Activated T-helper 1 cell treated with anti-CD3 and anti-CD28 coated beads, Interleukin-12 subunit alpha, Interleukin-12 subunit beta, Interleukin-2, Interleukin-4 antibody, amounts not matched to agents 30 ng/mL and 10 ng/mL and 1 ng/mL, durations not matched to agents 14 hours and 24 hours and 36 hours (primary cell): ENCODE measurements at regions not wholly inside any gene's neighbourhood (a gene's known extent, or its start where the extent isn't known, plus 50 kb on each side); places are given as distances from the start of the nearest gene placed in this dataset.

ENCODE experiments used
- DNase-seq: peaks from one replicate; pipeline ENCODE4 v3.0.0; 2021; ENCODE audit warnings: low spot score
- H3K27ac Mint-ChIP-seq: one replicate; pipeline ENCODE4 v1.8.0; 2021; ENCODE audit warnings: mild to moderate bottlenecking, mixed read lengths
- H3K27me3 Mint-ChIP-seq: one replicate; pipeline ENCODE4 v1.8.0; 2022; ENCODE audit warnings: mild to moderate bottlenecking, moderate library complexity, mixed read lengths; ENCODE audit not compliant: insufficient read depth
- H3K36me3 Mint-ChIP-seq: one replicate; pipeline ENCODE4 v1.8.0; 2021; ENCODE audit warnings: low read depth, mixed read lengths
- H3K4me1 Mint-ChIP-seq: one replicate; pipeline ENCODE4 v1.8.0; 2021; ENCODE audit warnings: low read depth, mixed read lengths
- H3K4me3 Mint-ChIP-seq: one replicate; pipeline ENCODE4 v1.8.0; 2021; ENCODE audit warnings: mild to moderate bottlenecking, moderate library complexity, mixed read lengths
- H3K9me3 Mint-ChIP-seq: one replicate; pipeline ENCODE4 v1.8.0; 2021; ENCODE audit warnings: mixed read lengths
- intact Hi-C: fragments of 100-400 bp; cut with micrococcal nuclease; formaldehyde crosslinking; loops from one replicate; pipeline ENCODE4 v1.15.1; 2024

DNA sequence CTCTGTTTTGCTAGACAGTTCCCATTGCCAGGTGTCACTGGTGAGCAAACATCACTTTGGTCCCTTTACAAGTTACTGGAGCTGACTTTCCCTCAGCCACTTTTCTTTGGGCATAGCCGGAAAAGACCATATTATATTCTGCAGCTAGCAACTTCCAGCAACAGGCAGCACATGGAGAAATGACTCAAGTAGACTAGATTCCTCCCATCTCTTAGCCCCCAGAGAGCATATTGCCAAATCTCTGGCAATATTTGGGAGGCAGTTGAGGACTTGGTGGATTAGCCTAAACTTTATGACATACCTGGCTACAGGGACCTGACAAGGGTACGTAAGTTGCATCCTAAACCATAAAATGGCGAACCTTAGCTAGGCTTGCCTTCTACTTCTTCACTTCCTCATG is 204.7 kb upstream of the MPDZ start:
- H3K9me3 Mint-ChIP-seq = peaks cover 14% of the 10 kb centered on the region
- H3K4me1 Mint-ChIP-seq = no peaks in the 10 kb centered on the region
- intact Hi-C loops = no loop called here
- no peak for DNase-seq
- no peaks in the 10 kb centered on the region for H3K27me3 Mint-ChIP-seq
- H3K4me3 Mint-ChIP-seq = no peak overlapping the region
- no peak overlapping the region for H3K27ac Mint-ChIP-seq
- no peaks in the 10 kb centered on the region for H3K36me3 Mint-ChIP-seq

DNA sequence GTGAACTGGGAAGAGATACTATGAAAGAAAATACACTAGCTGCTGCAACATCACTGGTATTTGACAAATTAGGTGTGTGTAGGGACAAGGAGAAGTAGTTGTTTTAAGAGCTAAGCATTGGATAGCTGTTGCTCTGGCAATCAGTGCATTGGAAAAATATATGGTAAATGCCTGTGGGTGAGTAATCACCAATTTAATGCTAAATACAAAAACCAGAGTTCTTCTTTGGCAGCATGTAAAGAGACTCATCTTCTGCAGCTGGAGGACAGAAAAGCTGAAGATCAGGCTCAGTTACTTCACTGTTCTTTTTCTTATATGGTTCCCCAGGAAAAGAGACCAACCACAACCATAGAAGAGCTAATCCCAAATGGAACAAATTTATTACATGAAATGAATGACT is 201.8 kb upstream of the MPDZ start:
- no peak for DNase-seq
- intact Hi-C loops = no loop called here
- Mint-ChIP-seq H3K9me3 (peaks cover 16% of the 10 kb centered on the region), H3K4me3 (no peak overlapping the region), H3K27ac (no peak overlapping the region), H3K4me1 (no peaks in the 10 kb centered on the region), H3K36me3 (no peaks in the 10 kb centered on the region), H3K27me3 (no peaks in the 10 kb centered on the region)

DNA sequence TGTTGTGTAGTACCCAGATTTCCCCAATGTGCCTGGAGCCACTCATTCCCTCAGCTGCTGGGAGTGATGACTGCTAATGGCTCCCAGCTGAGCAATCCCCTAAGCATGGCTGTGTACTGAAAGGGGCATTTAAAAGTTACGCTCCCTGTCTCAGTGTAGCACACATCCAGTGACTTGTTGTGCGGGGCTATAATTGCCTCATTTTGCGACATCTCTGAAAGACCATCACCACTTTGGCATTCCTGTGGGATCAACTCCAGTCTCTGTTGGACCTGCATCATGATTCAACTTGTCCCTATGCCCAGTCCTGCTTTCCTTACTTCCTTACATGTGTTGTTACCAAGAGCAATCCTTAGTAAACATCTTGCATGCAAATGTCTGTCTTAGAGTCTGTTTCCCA is 201.2 kb upstream of the MPDZ start:
- intact Hi-C loops = no loop called here
- Mint-ChIP-seq H3K4me3 (no peak overlapping the region), H3K9me3 (peaks cover 20% of the 10 kb centered on the region), H3K27ac (no peak overlapping the region), H3K4me1 (no peaks in the 10 kb centered on the region), H3K36me3 (no peaks in the 10 kb centered on the region), H3K27me3 (no peaks in the 10 kb centered on the region)
- DNase-seq = no peak

DNA sequence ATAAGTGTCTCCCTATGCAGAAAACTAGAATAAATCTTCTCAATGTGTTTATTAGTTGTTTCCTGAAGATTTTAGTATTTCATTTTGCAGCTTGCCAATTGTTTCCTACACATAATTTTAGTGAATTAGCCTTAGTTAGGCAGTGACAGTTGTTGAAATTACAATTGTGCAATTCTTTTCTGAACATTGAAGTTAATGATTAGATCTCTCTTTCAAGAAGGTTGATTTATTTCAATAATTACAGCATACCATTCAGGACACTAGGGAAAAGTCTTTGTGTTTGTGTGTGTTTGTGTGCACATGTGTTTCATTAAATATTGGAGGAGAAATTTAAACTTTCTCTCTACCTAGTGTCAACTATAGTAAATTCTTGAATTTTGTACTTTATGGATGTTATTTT is 199.6 kb upstream of the MPDZ start:
- Mint-ChIP-seq H3K27ac (no peak overlapping the region), H3K4me3 (no peak overlapping the region), H3K4me1 (no peaks in the 10 kb centered on the region), H3K36me3 (no peaks in the 10 kb centered on the region), H3K27me3 (no peaks in the 10 kb centered on the region), H3K9me3 (peaks cover 19% of the 10 kb centered on the region)
- intact Hi-C loops = no loop called here
- no peak for DNase-seq

DNA sequence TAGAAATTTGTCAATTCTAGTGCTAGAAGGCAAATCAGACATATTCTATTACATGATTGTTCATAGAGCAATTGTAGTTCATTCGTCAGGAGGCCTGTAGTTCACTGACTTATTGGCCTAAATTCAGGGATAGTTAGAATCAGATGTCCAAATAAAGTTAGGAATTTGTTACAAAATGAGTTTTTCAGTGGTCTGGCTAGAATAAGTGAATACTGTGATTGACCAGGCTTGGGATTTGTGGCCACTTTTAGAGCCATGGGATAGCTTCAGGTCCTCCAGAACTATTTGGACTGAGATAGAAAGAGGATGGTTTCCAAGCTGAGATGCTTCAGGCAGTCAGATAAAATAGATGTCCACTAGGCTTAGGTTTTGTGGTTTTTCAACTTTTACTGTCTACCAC is 199.1 kb upstream of the MPDZ start:
- Mint-ChIP-seq H3K36me3 (no peaks in the 10 kb centered on the region), H3K4me3 (no peak overlapping the region), H3K27ac (no peak overlapping the region), H3K4me1 (no peaks in the 10 kb centered on the region), H3K9me3 (peaks cover 19% of the 10 kb centered on the region), H3K27me3 (no peaks in the 10 kb centered on the region)
- intact Hi-C loops = no loop called here
- no peak for DNase-seq

DNA sequence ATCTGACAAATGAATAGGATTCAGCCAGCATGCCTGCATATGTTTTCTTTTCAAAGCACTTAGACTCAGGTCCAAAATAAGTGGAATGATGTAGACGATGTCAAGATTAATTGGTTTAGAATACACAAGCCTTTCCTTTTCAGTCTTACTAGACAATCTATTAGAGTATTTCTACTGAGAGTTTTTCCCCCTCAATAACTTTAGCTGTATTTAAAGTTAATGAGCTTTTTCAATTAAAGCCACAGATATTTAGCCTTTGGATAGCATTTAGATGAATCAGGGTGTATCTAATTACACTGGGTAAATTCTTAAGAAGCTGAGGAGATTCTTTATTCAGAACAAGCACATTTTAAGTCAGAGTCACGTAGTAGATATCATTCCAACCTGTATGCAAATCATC is 198.7 kb upstream of the MPDZ start:
- intact Hi-C loops = no loop called here
- Mint-ChIP-seq H3K4me3 (no peak overlapping the region), H3K27ac (no peak overlapping the region), H3K9me3 (peaks cover 19% of the 10 kb centered on the region), H3K36me3 (no peaks in the 10 kb centered on the region), H3K27me3 (no peaks in the 10 kb centered on the region), H3K4me1 (no peaks in the 10 kb centered on the region)
- no peak for DNase-seq

DNA sequence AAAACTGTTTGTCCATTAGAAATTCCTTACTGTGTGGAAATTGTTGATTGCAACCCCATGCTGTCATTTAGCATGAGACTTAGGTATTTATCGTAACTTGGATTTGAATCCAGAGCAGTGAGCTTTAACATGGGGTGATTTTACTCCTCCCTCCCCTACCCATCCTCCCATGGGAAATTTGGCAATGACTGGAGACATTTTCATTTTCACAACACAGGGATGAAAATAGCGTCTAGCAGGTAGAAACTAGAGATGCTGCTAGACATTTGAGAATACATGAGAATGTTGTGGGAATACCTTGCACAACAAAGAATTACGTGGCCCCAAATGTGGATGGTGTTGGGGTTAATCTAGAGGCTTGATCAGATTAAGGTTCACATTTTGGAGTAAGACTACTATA is 191.3 kb upstream of the MPDZ start:
- no peak overlapping the region for H3K27ac Mint-ChIP-seq
- DNase-seq = no peak
- no peak overlapping the region for H3K4me3 Mint-ChIP-seq
- intact Hi-C loops = no loop called here
- no peaks in the 10 kb centered on the region for H3K4me1 Mint-ChIP-seq
- H3K36me3 Mint-ChIP-seq = no peaks in the 10 kb centered on the region
- peaks cover 9% of the 10 kb centered on the region for H3K9me3 Mint-ChIP-seq
- no peaks in the 10 kb centered on the region for H3K27me3 Mint-ChIP-seq

DNA sequence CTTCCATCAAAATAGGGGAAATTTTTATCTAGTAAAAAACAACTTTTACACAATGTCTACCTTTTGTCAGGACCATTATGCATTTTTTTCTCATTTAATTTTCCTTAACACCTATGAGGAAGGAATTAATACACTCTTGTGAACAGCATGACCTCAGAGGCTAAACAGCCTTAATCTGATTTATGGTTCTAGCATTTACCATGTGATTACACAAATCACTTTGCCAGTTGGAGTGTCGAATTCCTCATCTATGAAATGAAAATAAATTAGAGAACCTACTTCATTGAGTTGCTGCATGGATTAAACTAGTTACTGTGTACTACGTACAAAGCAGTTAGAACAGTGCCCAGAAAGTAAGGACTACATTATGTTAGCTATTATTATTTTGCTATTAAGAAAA is 187.7 kb upstream of the MPDZ start:
- no peak for DNase-seq
- Mint-ChIP-seq H3K27me3 (no peaks in the 10 kb centered on the region), H3K4me3 (no peak overlapping the region), H3K36me3 (no peaks in the 10 kb centered on the region), H3K9me3 (no peaks in the 10 kb centered on the region), H3K27ac (no peak overlapping the region), H3K4me1 (no peaks in the 10 kb centered on the region)
- intact Hi-C loops = no loop called here

DNA sequence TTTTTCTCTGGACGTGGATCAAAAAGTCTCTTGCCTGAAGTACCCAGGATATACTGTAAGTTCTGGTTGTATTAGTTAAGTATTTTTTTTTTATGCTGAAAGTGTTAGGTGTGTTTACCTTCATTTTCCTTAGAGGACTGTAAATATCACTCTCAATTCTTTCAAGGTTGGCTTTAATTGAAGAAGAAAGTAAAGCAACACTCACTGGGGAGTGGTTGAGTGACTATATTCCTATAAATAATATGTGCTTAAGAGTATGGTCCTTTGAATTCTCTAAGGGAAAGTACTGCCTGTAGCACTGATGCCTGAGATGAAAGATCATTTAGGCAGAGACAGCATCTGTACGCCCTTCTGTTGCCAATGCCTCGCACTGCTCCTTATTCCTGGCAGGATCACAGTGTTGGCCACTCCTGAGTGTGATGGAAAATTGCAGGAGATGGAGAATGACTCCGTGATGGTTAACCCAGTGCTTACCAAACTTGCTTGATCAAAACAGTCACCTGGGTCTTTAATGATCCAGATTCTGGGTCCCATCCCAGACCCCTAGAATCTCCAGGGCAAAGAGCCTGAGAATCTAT is 182.0 kb upstream of the MPDZ start:
- no peaks in the 10 kb centered on the region for H3K27me3 Mint-ChIP-seq
- no peaks in the 10 kb centered on the region for H3K4me1 Mint-ChIP-seq
- peaks cover 11% of the 10 kb centered on the region for H3K9me3 Mint-ChIP-seq

DNA sequence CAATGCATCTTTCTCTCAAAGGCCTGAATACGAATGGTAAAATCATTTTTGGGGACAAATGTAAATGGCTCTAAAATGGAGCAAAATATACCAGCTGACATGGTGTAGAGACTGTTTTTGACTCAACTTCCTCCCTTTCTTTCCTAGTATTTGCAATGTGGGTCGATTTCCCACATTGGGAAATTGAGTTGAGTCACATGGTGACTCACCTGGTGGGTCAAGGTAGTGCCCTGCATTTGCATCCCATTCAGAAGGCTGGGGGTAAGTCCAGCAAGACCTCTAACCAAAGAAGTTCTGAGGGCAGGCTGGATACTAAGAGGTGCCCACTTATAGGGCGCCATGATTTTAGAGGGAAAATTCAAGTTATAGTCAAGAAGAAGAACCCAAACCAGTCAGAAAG is 179.6 kb upstream of the MPDZ start:
- intact Hi-C loops = no loop called here
- Mint-ChIP-seq H3K36me3 (no peaks in the 10 kb centered on the region), H3K9me3 (peaks cover 11% of the 10 kb centered on the region), H3K4me3 (no peak overlapping the region), H3K4me1 (no peaks in the 10 kb centered on the region), H3K27ac (no peak overlapping the region), H3K27me3 (no peaks in the 10 kb centered on the region)
- no peak for DNase-seq

More for the DNA sequence above, 182.0 kb upstream of the MPDZ start:
- H3K36me3 Mint-ChIP-seq = no peaks in the 10 kb centered on the region
- DNase-seq = no peak
- H3K4me3 Mint-ChIP-seq = no peak overlapping the region
- no peak overlapping the region for H3K27ac Mint-ChIP-seq
- intact Hi-C loops = no loop called here

DNA sequence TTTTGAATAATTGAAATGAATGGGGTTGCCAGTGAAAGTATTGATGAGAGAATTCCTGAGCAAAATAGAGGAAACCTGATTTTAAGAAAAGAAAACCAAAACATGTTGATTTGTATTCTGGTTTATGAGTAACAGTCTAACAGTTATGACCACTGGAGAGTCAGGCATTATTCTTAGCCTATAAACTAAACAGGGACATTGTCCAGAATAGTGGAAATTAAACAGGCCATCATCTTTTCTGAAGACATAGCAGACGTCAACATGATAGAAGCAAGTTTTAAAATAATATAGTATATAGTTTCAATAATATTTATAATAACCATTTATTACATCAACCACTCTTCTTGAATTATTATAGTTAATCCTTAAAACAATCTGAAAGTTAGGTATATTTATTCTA is 178.3 kb upstream of the MPDZ start:
- DNase-seq = no peak
- Mint-ChIP-seq H3K36me3 (no peaks in the 10 kb centered on the region), H3K4me3 (no peak overlapping the region), H3K27me3 (no peaks in the 10 kb centered on the region), H3K27ac (no peak overlapping the region), H3K9me3 (peaks cover 11% of the 10 kb centered on the region), H3K4me1 (no peaks in the 10 kb centered on the region)
- intact Hi-C loops = no loop called here

DNA sequence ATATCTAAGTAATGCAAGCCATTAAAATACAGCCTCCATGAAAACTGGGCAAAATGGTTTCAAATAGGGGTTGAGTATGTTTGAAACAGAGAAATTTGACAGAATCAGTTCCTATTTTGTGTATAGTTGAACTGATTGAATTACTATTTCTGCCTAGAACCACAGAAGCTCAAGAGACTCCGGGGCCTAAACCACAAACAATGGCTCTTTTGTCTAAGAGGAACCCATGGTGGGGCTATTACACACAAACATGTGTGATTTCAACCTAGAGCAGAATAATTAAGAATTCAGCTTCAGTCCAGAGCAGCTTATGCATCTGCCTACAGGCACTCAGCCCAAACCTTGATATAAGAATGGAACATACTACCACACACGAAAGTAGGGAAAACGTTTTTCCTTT is 171.2 kb upstream of the MPDZ start:
- Mint-ChIP-seq H3K36me3 (no peaks in the 10 kb centered on the region), H3K27ac (no peak overlapping the region), H3K27me3 (no peaks in the 10 kb centered on the region), H3K9me3 (no peaks in the 10 kb centered on the region), H3K4me3 (no peak overlapping the region), H3K4me1 (no peaks in the 10 kb centered on the region)
- no peak for DNase-seq
- intact Hi-C loops = no loop called here

DNA sequence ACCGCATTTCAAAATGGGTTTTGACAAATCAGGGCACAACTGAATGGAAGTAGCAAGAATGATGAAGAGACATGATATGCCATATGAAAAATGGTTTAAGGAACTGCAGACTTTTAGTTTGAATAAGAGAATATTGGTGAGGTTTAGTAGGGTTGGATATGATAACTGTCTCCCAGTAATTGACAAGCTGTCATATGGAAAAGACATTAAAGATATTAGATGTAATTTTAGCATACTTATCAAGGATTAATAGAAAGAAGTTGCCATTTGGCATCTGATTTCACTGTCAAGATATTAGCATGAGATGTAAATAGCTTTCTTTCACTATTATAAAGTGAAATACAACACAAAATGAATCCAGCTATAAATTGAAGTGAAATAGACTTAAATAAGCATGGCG is 169.0 kb upstream of the MPDZ start:
- H3K36me3 Mint-ChIP-seq = no peaks in the 10 kb centered on the region
- no peaks in the 10 kb centered on the region for H3K4me1 Mint-ChIP-seq
- H3K9me3 Mint-ChIP-seq = no peaks in the 10 kb centered on the region
- H3K27me3 Mint-ChIP-seq = no peaks in the 10 kb centered on the region
- DNase-seq = no peak
- intact Hi-C loops = no loop called here
- no peak overlapping the region for H3K4me3 Mint-ChIP-seq
- H3K27ac Mint-ChIP-seq = no peak overlapping the region

DNA sequence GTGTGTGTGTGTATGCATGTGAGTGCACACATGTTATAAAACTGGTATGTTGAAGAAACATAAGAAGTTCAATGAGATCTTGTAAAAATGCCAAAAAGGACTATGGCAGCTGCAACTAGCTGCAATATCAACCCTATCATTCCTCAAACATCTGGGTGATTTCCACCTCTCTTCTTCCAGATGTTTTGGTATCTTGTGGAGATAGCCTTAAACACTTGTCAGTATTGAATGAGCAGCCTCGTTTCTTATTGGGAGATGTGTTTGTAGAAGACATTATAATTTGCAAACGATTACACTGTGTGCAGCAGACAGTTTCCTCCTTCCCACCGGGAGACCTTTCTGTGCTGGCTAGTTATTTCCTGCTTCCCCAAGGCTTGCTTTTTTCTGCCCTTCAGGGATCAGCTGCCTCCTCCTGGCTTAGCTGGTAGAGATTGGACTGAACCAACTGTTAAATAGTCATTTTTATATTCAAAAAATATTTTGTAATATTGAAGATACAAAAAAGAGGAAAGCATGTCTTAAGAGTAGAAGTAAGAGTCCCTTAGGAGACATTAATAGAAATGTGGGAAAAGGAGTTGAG is 168.4 kb upstream of the MPDZ start:
- H3K36me3 Mint-ChIP-seq = no peaks in the 10 kb centered on the region

More for the DNA sequence above, 168.4 kb upstream of the MPDZ start:
- DNase-seq = no peak
- intact Hi-C loops = no loop called here
- Mint-ChIP-seq H3K4me1 (no peaks in the 10 kb centered on the region), H3K27me3 (no peaks in the 10 kb centered on the region), H3K27ac (no peak overlapping the region), H3K4me3 (no peak overlapping the region), H3K9me3 (no peaks in the 10 kb centered on the region)
